Skin of body (tissue), 1 donor: ENCODE measurements at regions not wholly inside any gene's neighbourhood (a gene's known extent, or its start where the extent isn't known, plus 50 kb on each side); places are given as distances from the start of the nearest gene placed in this dataset.

ENCODE experiments used
- DNase-seq: peaks from one replicate; lab custom pipeline; 2025; lab: John Stamatoyannopoulos, UW

GRCh38 chr13:47829690-47830089 is 171.4 kb downstream of the SUCLA2 start:
- DNase-seq: no peak

GRCh38 chr13:47826471-47826870 is 174.6 kb downstream of the SUCLA2 start:
- no peak for DNase-seq

DNA sequence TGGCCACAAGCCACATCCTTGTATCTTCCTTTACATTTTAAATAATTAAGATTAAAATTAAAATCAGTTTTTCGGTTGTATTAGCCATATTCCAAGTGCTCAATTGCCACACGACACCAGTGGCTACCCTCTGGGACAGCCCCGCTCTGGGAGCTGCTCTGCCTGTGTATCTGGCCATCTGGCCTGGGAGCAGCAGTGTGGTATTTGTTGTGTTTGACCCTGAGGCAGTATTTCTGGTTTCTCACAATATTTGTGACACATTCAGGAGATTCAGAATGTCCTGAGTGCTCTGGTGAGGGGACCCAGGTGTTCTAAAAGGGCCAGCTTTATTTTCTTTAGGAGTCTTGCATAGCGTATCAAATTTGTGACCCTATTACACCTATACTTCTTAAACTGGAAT is 179.0 kb downstream of the SUCLA2 start:
- DNase-seq: no peak

GRCh38 chr13:47816831-47817230 is 184.2 kb downstream of the SUCLA2 start:
- DNase-seq: no peak

DNA sequence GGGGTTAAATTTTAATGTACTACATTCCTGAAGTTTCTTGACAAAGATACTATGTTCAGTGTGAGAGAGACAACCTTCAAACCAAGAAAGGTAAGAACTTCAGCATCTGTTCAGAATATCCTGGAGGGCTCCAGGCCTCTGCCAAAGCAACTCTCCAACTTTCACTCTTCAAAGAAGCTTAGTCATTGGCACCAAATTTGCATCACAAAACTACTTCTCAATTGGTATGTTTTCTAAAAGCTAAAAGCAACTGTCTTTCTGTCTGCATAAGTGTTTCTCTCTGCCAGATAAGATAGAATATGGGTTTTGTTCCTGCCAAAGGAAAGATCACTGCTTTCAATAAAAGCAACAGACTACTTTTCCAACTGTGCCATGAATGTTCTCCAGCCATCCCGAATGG is 187.4 kb downstream of the SUCLA2 start:
- no peak for DNase-seq

- no peak for DNase-seq
Measured at GRCh38 chr13:47809411-47809810, 191.7 kb downstream of the SUCLA2 start.

GRCh38 chr13:47803131-47803530 is 197.9 kb downstream of the SUCLA2 start:
- DNase-seq: no peak

DNA sequence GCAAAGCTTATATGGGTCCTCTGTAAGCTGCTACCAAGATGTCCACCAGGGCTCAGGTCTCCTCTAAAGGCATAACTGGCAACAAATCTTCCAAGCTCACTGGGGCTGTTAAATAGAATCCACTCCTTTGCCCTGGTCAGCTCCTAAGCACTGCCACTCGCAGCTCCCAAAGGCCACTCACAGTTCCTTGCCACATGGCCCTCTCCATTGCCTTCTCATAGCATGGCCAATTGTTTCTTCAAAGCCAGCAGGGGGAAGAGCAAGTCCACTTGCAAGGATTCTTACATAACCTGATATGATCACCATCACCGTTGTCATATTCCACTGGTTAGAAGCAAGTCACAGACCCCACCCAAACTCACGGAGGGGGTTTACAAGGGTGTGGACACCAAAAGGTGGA is 199.5 kb downstream of the SUCLA2 start:
- DNase-seq: no peak

GRCh38 chr13:47800593-47800992 is 200.5 kb downstream of the SUCLA2 start:
- no peak for DNase-seq

- DNase-seq: no peak
Measured at GRCh38 chr13:47798906-47799305, 202.2 kb downstream of the SUCLA2 start.

DNA sequence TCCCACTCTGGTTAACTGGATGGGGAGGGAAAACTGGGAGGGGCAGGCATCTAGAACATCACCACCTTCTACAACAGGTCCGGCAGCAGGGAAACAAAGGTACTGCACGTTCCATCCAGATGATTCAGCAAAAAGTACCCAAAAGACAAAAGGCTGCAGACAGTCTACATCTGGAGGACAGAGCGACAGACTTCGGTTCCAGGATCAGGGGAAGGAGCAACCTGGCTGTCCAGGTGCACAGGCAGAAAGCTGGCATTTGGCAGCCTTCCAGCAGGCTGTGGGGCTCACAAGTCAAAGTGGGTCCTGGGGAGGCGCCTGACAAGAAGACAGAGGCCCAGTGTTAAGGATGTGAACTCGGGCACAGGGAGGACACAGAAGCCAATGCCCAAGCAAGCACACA is 202.9 kb downstream of the SUCLA2 start:
- no peak for DNase-seq

GRCh38 chr13:47796816-47797215 is 204.3 kb downstream of the SUCLA2 start:
- no peak for DNase-seq

GRCh38 chr13:47794963-47795362 is 206.1 kb downstream of the SUCLA2 start:
- no peak for DNase-seq

DNA sequence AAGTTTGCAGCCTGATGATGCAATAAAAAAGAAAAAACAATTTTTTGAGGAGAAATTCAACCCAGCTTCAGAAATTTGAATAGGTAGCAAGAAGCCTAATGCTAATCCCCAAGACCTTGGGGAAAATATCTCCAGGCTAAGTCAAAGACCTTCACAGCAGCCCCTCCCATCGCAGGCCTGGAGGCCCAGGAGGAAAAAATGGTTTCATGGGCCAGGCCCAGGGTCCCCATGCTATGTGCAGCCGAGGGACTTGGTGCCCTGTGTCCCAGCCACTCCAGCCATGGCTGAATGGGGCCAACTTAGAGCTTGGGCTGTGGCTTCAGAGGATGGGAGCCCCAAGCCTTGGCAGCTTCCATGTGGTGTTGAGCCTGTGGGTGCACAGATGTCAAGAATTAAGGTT is 210.3 kb downstream of the SUCLA2 start:
- no peak for DNase-seq

- DNase-seq: no peak
Measured at GRCh38 chr13:47788844-47789243, 212.2 kb downstream of the SUCLA2 start.

- no peak for DNase-seq
Measured at GRCh38 chr13:47774671-47774994, 226.4 kb downstream of the SUCLA2 start.

GRCh38 chr13:47764817-47765216 is 236.3 kb downstream of the SUCLA2 start:
- no peak for DNase-seq

DNA sequence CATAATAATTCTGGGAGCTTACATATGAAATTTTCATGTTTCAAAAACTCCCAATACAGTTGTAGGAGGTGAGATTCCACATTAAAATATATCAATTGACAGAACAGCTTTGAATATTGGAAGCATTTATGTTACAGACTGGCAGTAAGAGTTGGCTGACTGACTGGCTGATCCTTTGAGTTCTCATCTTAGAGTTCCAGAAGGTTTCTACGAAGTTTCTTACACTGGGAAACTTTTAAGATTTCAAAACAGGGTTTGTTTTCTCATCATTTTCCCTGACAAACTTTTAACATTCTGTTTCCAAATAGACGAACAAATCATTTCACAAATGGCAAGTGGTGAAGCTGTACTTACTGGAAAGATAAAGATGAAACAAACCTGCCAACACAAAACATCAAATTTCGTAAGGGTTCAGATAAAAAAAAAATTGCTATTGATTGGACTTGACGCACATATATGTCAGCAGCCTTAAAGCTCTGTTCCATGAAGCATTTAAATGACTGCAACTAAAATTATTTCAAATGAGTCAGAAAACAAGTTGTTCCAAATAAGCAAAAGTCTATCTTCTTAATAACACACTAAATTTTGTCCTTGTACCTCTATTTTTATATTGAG is 243.5 kb downstream of the SUCLA2 start:
- no peak for DNase-seq

GRCh38 chr13:47747901-47748300 is 253.2 kb downstream of the SUCLA2 start:
- DNase-seq: no peak

DNA sequence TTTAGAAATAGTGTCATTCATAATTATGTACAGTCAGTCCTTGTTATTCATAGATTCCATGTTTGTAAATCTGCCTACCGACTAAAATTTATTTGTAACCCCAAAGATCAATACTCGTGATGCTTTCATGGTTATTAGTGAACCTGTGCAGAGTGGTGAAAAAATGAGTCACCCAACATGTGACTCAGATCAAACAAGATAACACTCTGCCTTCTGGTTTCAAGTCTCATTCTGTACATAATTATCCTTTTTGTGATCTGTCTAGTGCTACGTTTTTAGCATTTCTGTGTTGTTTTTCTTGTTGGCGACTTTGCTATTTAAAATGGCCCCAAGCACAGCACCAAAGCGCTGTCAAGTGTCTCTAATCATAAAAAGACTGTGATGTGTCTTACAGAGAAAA is 274.7 kb downstream of the SUCLA2 start:
- no peak for DNase-seq

- DNase-seq: no peak
Measured at GRCh38 chr13:47723898-47724297, 277.2 kb downstream of the SUCLA2 start.

DNA sequence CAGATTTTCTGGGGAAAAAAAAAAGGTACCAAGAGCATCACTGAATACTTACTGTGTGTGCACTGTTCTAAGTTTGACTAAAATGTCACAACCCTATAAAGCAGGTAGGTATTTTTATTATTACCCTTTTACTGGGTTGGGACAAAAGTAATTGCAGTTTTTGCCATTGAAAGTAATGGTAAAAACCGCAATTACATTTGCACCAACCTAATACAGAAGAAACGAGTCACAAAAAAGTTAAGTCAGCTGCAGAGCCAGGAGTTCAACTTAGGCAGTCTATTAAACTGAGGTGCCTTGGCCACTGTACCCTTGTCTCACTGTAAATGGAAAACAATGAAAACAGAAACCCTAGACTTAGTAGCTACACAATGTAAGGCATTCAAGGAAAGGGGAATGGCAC is 281.9 kb downstream of the SUCLA2 start:
- no peak for DNase-seq

DNA sequence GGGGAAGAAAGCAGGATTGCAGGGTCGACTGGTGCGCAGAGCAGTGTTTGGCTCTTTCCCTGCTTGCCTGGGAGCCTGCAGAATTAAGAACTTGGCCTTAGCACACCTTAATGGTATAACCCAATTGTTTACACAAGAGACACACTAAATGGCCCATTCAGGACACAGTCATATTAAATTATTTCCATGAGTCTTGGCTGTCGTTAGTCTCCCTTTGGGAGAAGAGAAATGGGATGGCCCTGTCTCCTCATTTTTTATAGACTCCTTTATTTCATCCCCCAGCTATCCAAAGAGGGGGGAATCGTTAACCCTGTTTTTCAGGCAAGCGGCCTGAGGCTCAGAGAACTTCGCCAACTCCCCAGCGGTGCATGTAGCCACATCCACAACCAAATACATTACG is 282.5 kb downstream of the SUCLA2 start:
- no peak for DNase-seq

- no peak for DNase-seq
Measured at GRCh38 chr13:47708386-47708785, 292.7 kb downstream of the SUCLA2 start.
